ENCODE measurements at regions not wholly inside any gene's neighbourhood (a gene's known extent, or its start where the extent isn't known, plus 50 kb on each side); places are given as distances from the start of the nearest gene placed in this dataset.

DNA sequence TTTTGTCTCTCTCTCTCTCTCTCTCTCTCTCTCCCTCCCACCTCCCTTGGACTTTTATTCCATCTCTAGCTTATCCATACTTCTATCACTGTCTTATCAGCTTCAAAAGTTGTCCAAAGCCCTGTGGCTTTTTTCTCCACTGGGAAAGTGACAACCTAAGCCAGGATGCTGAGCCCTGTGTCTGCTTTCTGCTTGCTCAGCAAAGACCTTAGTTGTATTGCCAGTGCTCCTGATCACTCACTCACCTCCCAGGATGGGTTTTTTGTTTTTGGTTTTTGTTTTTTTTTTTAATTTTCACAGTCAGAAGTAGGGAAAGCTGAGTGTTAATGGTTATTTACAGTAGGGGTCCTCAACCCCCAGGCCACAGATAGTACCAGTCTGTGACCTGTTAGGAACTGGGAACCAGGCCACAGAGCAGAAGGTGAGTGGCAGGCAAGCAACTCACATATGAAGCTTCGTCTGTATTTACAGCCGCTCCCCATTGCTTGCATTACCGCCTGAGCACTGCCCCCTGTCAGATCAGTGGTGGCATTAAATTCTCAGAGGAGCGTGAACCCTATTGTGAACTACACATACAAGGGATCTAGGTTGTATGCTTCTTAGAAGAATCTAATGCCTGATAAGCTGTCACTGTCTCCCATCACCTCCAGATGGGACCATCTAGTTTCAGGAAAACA, 125.0 kb upstream of the ID4 start:
- Histone ChIP-seq H3K4me1 (ENCODE audit: insufficient read depth, low read length) (no peaks in the 10 kb centered on the region), H3K27me3 (ENCODE audit: low read length) (no peaks in the 10 kb centered on the region), H3K4me2 (ENCODE audit: low read length) (no peak overlapping the region), H3F3A (ENCODE audit: low read length, unreplicated experiment) (no peaks in the 10 kb centered on the region), H3K36me3 (ENCODE audit: low read depth, low read length) (no peaks in the 10 kb centered on the region), H3K79me2 (ENCODE audit: low read length) (no peaks in the 10 kb centered on the region), H3K27ac (ENCODE audit: low read length) (no peak overlapping the region), H4K20me1 (ENCODE audit: low read length) (no peaks in the 10 kb centered on the region), H3K9me2 (replicated peaks; ENCODE audit: low read length) (no peaks in the 10 kb centered on the region), H3K4me3 (ENCODE audit: low read length) (no peak overlapping the region), H3K9ac (ENCODE audit: low read length) (no peak overlapping the region), H2AFZ (ENCODE audit: low read length) (no peak overlapping the region), H3K9me3 (ENCODE audit: low read length) (no peaks in the 10 kb centered on the region)
- intact Hi-C loops (cut with micrococcal nuclease) = no loop called here
- TF ChIP-seq EZH2 (IDR thresholded peaks at IDR 0.05; ENCODE audit: low read length, unreplicated experiment) (no peak), CTCF (conservative IDR thresholded peaks at IDR 0.05; ENCODE audit: low read depth, low read length) (no peak), EZH2phosphoT487 (IDR thresholded peaks at IDR 0.05; ENCODE audit: borderline replicate concordance, low read length) (no peak)
- ChIA-PET CTCF (no interaction called here), POLR2A (ENCODE audit: unreplicated experiment) (no interaction called here)
- ATAC-seq (no peak), DNase-seq (no peak)
- BruUV-seq (replicated peaks) = no TSS peak

DNA sequence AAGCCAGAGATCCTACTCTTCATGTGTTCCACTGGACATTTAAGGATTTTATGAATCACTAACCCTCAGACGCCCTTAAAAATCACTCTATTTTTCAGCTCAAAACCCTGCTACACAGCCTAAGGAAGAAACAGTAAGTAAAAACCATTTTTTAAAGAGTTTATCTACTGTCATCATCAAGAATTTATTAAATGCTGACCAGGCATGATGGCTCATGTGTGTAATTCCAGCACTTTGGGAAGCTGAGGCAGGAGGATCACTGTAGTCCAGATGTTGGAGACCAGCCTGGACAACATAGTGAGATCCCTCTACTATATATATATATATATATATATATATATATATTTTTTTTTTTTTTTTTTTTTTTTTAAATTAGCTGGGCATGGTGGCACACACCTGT, 124.2 kb upstream of the ID4 start:
- Histone ChIP-seq H3K4me3 (ENCODE audit: low read length) (no peak overlapping the region), H3K4me2 (ENCODE audit: low read length) (no peak overlapping the region), H3F3A (ENCODE audit: low read length, unreplicated experiment) (no peaks in the 10 kb centered on the region), H3K9ac (ENCODE audit: low read length) (no peak overlapping the region), H3K36me3 (ENCODE audit: low read depth, low read length) (no peaks in the 10 kb centered on the region), H3K27me3 (ENCODE audit: low read length) (no peaks in the 10 kb centered on the region), H3K9me3 (ENCODE audit: low read length) (no peaks in the 10 kb centered on the region), H4K20me1 (ENCODE audit: low read length) (no peaks in the 10 kb centered on the region), H3K79me2 (ENCODE audit: low read length) (no peaks in the 10 kb centered on the region), H3K9me2 (replicated peaks; ENCODE audit: low read length) (no peaks in the 10 kb centered on the region), H3K4me1 (ENCODE audit: insufficient read depth, low read length) (no peaks in the 10 kb centered on the region), H3K27ac (ENCODE audit: low read length) (no peak overlapping the region), H2AFZ (ENCODE audit: low read length) (no peak overlapping the region)
- ChIA-PET POLR2A (ENCODE audit: unreplicated experiment) (no interaction called here), CTCF (no interaction called here)
- BruUV-seq (replicated peaks) = no TSS peak
- intact Hi-C loops (cut with micrococcal nuclease) = no loop called here
- TF ChIP-seq CTCF (conservative IDR thresholded peaks at IDR 0.05; ENCODE audit: low read depth, low read length) (no peak), EZH2phosphoT487 (IDR thresholded peaks at IDR 0.05; ENCODE audit: borderline replicate concordance, low read length) (no peak), EZH2 (IDR thresholded peaks at IDR 0.05; ENCODE audit: low read length, unreplicated experiment) (no peak)
- DNase-seq (no peak), ATAC-seq (no peak)

DNA sequence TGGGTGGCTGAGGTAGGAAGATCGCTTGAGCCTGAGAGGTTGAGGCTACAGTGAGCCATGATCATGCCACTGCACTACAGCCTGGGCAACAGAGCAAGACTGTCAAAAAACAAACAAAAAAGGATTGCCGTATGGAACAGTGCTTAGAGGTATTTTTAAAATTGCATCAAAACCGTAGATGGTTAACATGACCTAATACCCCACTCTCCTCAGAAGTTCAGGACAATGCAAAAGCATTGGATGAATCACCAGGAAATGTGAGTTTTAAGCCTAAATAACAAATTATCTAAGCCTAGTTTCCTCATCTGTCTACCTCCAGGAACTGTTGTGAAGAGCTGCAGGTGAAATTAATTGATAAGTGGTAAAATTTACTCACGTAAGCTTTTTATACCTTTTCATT, 123.8 kb upstream of the ID4 start:
- ATAC-seq = no peak
- Histone ChIP-seq H3K9me2 (replicated peaks; ENCODE audit: low read length) (no peaks in the 10 kb centered on the region), H3K36me3 (ENCODE audit: low read depth, low read length) (no peaks in the 10 kb centered on the region), H3K79me2 (ENCODE audit: low read length) (no peaks in the 10 kb centered on the region), H3K27ac (ENCODE audit: low read length) (no peak overlapping the region), H3K27me3 (ENCODE audit: low read length) (no peaks in the 10 kb centered on the region), H3K4me3 (ENCODE audit: low read length) (no peak overlapping the region), H3K9ac (ENCODE audit: low read length) (no peak overlapping the region), H3F3A (ENCODE audit: low read length, unreplicated experiment) (no peaks in the 10 kb centered on the region), H3K4me2 (ENCODE audit: low read length) (no peak overlapping the region), H4K20me1 (ENCODE audit: low read length) (no peaks in the 10 kb centered on the region), H2AFZ (ENCODE audit: low read length) (no peak overlapping the region), H3K4me1 (ENCODE audit: insufficient read depth, low read length) (no peaks in the 10 kb centered on the region), H3K9me3 (ENCODE audit: low read length) (no peaks in the 10 kb centered on the region)
- no peak for DNase-seq
- TF ChIP-seq CTCF (conservative IDR thresholded peaks at IDR 0.05; ENCODE audit: low read depth, low read length) = no peak
- no peak for TF ChIP-seq EZH2 (IDR thresholded peaks at IDR 0.05; ENCODE audit: low read length, unreplicated experiment)
- TF ChIP-seq EZH2phosphoT487 (IDR thresholded peaks at IDR 0.05; ENCODE audit: borderline replicate concordance, low read length) = no peak
- BruUV-seq (replicated peaks) = no TSS peak
- intact Hi-C loops (cut with micrococcal nuclease) = no loop called here
- ChIA-PET POLR2A (ENCODE audit: unreplicated experiment) (no interaction called here), CTCF (no interaction called here)

All from PC-3 (cell line).